HG02943 (cell line): ENCODE measurements at regions not wholly inside any gene's neighbourhood (a gene's known extent, or its start where the extent isn't known, plus 50 kb on each side); places are given as distances from the start of the nearest gene placed in this dataset.
A peak's percentile ranks its signal among the peaks of the same experiment; 100 is the strongest.

Experiments used
- ATAC-seq: cut with Tn5 transposase; IDR thresholded peaks from one replicate; pipeline ENCODE4 v1.9.1; 2021; ENCODE audit warnings: mild to moderate bottlenecking, low read depth, moderate library complexity; ENCODE audit not compliant: unreplicated experiment

DNA sequence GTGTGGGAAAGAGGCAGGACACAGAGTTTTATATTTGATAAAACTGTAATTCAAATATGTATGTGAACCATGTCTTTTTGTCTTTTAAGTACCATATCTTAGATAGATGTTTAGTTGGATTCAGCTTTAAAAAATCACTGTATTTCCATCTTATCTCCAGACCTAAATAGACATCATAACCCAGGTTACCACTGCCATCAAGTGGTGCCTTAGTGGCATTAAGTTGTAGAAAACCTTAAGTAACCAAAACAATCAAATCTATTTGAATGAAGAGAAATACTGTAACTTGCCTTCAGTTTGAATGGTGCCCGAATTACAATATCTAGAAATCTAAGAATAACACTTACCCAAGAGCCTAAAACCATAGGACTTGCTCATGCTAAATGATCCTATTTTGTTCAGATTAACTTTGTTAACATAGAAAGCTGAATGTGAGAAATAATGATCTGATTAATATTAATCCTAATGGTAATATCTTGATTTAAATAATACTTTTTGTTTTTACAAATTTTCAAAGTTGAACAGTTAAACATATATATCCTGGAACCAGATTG, 92.5 kb upstream of the MAP2 start:
- ATAC-seq: no peak

DNA sequence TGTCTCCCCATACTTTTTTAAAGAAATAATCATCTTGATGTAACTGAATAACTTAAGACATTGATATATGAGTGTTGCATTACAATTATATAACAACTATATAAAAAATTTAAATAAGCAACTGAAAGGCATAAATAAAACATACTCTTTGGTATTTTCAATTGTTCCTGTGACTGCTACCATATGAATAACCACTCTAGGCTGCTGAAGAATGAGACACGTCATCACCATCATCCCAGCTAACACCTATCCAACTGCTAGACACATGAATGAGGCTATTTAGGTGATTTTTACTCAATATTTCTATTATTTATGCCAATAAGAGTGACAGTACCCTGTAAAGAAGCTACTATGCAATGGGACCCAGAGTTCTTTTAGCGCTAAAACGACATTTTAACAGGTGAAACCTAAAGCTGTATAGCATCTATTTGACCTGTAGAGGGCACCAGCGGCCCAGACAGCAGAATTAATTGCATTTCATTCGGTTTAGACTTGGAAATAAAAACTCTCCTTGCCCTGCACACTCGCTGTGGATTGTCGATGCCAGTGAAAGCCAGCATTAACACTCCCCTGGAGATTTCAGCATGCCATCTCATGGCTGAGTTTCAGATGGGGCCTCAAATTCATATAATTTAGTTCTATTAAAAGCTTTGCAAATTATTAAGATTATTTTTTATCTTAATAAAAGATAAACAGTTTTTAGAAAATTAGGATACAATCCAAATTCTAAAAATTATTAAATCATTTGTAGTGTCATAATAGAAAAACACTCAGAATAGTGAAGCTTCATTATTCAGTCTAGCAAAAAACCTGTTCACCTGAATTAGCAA, 89.4 kb upstream of the MAP2 start:
- peak; percentile 75 for ATAC-seq

DNA sequence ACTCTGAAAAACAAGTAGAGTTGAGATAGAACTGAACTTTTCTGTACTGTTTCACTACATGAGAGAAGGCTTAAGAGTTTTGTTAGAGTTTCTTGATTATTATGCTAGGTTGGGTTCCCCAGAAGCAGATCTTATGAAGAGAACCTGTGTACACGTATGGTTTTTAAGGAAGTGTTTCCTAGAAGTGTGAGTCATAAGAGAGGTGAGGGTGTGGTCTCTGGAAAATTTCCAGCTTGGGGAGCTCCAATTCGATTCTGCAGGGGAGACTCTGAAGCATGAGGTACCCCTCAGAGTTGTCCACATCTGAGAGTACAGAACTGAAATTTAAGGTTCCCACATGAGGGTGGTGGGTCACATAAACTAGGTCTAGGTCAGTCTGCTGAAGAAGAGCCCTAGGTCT, 83.3 kb upstream of the MAP2 start:
- no peak for ATAC-seq

DNA sequence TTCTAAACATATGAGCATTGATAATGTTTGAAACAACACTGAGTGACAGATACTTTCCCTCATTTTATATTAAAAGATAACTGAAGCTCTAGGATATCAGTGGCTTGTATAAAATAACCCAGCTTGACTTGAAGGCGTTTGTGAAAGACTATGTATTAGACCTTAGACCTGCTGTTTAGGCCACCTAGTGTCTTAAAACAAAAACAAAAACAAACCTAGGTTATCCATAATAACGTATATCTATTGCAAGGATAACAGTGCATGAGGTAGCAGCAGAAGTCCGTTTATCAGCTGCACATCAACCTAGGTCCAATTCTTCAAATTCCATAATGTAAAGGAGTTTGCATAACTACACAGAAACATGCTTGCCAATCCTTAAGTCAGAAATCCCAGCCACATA, 79.5 kb upstream of the MAP2 start:
- no peak for ATAC-seq

DNA sequence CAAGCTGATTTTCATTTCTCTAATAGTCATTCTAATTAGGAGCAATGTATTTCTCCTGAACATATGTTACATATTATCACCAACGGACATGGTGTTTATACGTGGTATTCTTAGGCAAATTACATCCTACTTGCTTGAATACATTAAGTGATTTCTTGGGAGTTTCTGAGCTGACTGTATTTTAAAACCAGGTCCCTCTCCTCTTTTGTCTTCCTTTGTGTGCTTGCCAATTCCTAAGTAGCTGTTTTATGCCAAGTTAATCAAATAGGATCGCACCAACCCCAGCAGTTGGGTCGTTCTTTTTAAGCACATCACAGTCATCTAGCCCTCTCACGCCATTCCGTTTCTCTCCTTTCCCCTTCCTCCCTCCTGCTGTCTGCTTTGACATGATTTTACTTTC, 75.4 kb upstream of the MAP2 start:
- ATAC-seq: no peak

DNA sequence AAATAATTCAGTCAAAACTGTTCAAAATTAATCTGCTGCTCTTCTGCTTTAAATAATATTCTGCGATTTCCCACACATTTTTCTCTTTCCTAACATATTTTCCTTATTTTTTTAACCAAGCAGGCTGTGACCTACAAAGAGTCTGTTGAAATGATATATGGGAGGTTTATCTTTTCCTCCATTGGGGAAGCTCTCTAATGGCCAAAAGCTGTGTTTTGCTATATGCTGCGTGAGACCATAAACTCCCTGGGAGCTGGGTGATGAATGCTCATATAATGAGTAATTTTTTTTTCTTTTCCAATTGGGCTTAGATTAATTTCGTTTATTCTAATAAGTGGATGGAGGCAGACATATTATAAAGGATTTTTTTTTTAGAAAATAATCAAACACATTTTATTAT, 72.2 kb upstream of the MAP2 start:
- ATAC-seq: no peak

DNA sequence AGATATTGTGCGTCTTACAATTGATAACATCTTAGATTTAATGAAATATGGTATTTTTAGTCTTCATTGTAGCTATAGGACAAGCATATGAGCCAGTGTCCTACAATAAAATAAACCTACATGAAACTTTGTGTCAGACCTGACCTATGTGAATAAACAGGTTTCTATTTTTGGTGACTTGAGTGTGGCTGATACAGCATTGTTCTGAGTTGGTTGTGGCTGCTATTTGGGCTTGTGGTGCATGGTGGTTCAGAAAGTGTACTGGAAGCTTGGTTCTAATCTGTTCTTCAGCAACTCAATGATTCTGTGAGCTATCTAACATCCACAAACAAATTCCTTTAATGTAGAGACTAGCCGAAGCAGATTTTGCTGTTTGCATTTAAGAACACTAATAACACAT, 64.9 kb upstream of the MAP2 start:
- ATAC-seq: no peak

DNA sequence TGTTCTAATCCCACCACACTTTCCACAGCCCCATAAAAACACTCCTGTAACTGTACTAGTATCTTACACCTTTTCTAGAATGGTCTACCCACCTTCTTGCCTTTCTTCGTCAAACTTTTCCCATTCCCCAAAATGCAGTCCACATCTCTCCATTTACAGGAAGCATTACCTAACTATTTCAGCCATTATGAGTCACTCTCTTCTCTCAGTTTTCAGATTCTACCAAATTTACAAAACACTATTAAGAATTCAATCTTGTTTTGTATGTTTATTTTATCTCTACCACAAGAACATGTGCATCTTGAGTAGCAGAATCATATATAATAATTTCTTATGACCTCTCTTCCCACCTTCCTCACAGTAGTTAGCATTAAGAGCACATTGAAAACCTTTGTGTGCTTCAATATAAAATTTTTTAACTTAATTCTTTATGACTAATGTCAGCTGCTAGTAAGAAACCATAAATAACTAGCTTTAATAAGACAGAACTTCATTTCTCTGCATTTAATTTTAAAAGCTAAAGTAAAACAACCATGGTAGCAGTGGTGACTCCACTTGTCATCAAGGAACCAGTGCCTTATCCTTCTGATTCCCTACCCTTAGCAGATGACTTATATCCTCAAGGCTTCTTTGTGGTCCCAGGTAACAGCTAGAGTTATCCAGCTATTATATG, 56.6 kb upstream of the MAP2 start:
- ATAC-seq: no peak

DNA sequence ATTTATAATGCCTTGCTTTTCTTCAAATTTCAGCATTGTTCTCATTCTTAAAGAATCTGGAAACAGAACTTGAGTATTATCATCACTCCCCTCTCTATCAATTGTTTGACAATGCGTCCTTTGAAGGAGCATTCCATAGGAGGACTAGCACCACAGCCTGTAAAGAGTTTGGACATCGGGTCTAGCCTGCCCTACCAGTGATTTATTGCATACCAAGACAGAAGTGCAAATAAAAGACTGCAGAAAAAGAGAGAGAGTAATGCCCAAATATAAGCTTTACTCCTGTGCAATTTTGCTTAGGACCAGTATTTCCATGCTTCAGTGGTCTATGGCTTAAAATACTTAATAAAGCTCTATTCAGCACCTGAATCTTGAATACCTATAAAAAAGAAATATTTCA, 55.4 kb upstream of the MAP2 start:
- ATAC-seq: no peak

DNA sequence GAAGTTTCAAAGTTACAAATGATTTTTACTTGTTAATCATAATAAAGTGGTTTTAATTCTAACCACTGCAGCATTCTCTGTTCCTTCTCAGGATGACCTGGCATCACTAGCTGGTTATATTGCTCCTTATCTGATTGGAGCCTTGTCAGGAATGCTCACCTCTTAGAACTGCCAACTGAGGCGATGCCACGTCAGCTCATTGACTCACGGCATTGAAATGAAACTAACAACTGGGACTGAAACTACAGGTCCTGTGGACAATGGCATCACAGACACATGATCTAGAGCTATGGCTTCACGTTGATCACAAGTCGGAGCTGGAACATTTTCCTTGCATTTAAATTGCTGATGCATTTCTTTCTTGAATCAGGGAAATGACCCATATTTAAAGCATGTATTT, 54.9 kb upstream of the MAP2 start:
- no peak for ATAC-seq

DNA sequence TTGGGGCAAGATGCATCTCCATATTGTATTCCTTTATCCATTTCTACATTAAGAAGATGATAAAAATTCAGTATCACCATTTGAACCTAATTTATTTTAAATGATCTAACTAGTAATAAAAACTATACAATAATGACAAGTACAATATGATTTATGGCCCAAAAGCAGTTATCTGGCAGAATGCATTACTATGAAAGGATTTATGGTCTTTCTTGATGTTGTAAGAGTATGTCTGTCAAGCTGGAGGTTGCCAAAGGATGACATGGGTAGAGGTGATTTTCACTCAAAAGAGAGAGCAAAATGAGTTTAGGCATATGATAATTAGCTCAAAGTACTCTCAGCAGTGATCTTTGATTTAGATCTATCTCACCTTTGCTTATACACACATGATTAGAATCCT, 54.2 kb upstream of the MAP2 start:
- ATAC-seq: no peak

DNA sequence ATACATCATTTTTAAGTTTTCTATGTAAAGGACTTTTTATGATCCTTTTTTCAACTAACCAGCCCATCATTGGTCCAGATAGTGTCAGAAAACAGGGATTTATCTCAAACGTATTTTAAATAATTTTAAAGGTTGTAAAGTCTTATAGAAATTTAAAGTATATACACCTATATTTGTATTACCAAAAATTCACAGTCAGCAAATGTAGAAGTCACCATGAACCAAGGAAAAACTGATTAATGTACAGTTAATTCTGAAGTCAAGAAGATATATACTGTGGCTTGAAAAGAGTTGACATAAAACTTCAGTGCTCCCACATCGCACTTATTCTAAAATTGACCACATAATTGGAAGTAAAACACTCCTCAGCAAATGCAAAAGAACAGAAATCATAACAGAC, 52.4 kb upstream of the MAP2 start:
- ATAC-seq: no peak
